A549 (cell line): ENCODE measurements at regions not wholly inside any gene's neighbourhood (a gene's known extent, or its start where the extent isn't known, plus 50 kb on each side); places are given as distances from the start of the nearest gene placed in this dataset.

ENCODE experiments used
- ATAC-seq, 2 experiments: fragments of 200-7000 bp in 1 of 2; fragments of >200 bp in 1 of 2; cut with Nextera tagmentation in 1 of 2; cut with Tn5 transposase in 1 of 2; 3 replicates each; pipeline versions ENCODE4 v1.8.0 to v1.9.1; 2018 to 2020; ENCODE audit warnings: mild to moderate bottlenecking in 1 of 2, moderate library complexity in 1 of 2
- CTCF ChIA-PET: fragments of 300-600 bp; sonication (Branson Sonifier 250); formaldehyde crosslinking; extraction: SDS; loops from one replicate; lab custom pipeline; 2021; ENCODE audit warnings: antibody characterized with exemption, inconsistent platforms; lab: Yijun Ruan, JAX
- POLR2A ChIA-PET: fragments of 350-600 bp; formaldehyde crosslinking; extraction: SDS; loops from one replicate; lab custom pipeline; 2021; ENCODE audit warnings: antibody characterized with exemption, inconsistent platforms; lab: Yijun Ruan, JAX
- DNase-seq, 2 experiments: peaks; one replicate each; pipeline versions ENCODE4 v3.0.0 to v3.0.0-alpha.2; 2011 to 2016; ENCODE audit warnings: low read depth in 1 of 2, low spot score in 1 of 2
- FAIRE-seq: peaks from 2 replicates; lab custom pipeline; 2011; peaks lifted over from hg19 to GRCh38; lab: Jason Lieb, UNC
- H3K27ac ChIP-seq, 2 experiments: fragments of >200 bp; sonication (Bioruptor Twin); formaldehyde crosslinking; 3 replicates each; pipeline ENCODE4 v1.5.1; 2016 to 2017
- H3K4me1 ChIP-seq: fragments of >200 bp; sonication (Bioruptor Twin); formaldehyde crosslinking; 3 replicates; pipeline ENCODE4 v1.6.1; 2016
- H3K4me2 ChIP-seq: fragments of >200 bp; sonication (Bioruptor Twin); formaldehyde crosslinking; 3 replicates; pipeline ENCODE4 v1.6.1; 2016
- H3K4me3 ChIP-seq: fragments of >200 bp; sonication (Bioruptor Twin); formaldehyde crosslinking; 3 replicates; pipeline ENCODE4 v1.5.1; 2016
- H3K9me3 ChIP-seq: fragments of >200 bp; sonication (Bioruptor Twin); formaldehyde crosslinking; 3 replicates; pipeline ENCODE4 v1.6.1; 2016
- ATOH8 ChIP-seq: fragments of 250-450 bp; sonication (Bioruptor Pico); IDR thresholded peaks from 2 replicates; pipeline ENCODE4 v1.5.0; 2020; ENCODE audit warnings: low read depth, mild to moderate bottlenecking, moderate library complexity
- BHLHE40 ChIP-seq: IDR thresholded peaks from 2 replicates; pipeline ENCODE4 v1.6.1; 2012; ENCODE audit warnings: low read depth, low read length, inconsistent platforms
- CBX2 ChIP-seq: fragments of 200-600 bp; sonication (generic); IDR thresholded peaks from 2 replicates; pipeline ENCODE4 v1.6.1; 2016; ENCODE audit warnings: low read depth, mild to moderate bottlenecking, borderline replicate concordance
- CBX8 ChIP-seq: fragments of 200-600 bp; sonication (generic); IDR thresholded peaks from 2 replicates; pipeline ENCODE4 v1.6.1; 2016
- CHD2 ChIP-seq: fragments of 150-350 bp; IDR thresholded peaks from 2 replicates; pipeline ENCODE4 v1.6.1; 2014; ENCODE audit warnings: low read length; ENCODE audit not compliant: partially characterized antibody
- EHF ChIP-seq: fragments of 250-450 bp; sonication (Bioruptor Pico); IDR thresholded peaks from 2 replicates; pipeline ENCODE4 v1.5.0; 2020; ENCODE audit warnings: mild to moderate bottlenecking
- EHMT2 ChIP-seq: fragments of 200-600 bp; sonication (generic); IDR thresholded peaks from 2 replicates; pipeline ENCODE4 v1.6.1; 2016; ENCODE audit warnings: antibody characterized with exemption, low read depth, mild to moderate bottlenecking, moderate library complexity
- ESRRA ChIP-seq: fragments of 150-350 bp; IDR thresholded peaks from 2 replicates; pipeline ENCODE4 v1.6.1; 2014; ENCODE audit warnings: mild to moderate bottlenecking, low read length, borderline replicate concordance
- FOSL2 ChIP-seq, 2 experiments: fragments of 450-650 bp in 1 of 2; fragments of >200 bp in 1 of 2; sonication (Bioruptor Twin) in 1 of 2; formaldehyde crosslinking; IDR thresholded peaks; 2 replicates each; pipeline versions ENCODE4 v1.5.0 to v1.6.1; 2016 to 2020; ENCODE audit warnings: mild to moderate bottlenecking in 1 of 2, moderate library complexity in 1 of 2
- FOXS1 ChIP-seq: fragments of 250-450 bp; sonication (Bioruptor Pico); IDR thresholded peaks from 2 replicates; pipeline ENCODE4 v1.5.0; 2020; ENCODE audit warnings: mild to moderate bottlenecking, moderate library complexity
- GATA3 ChIP-seq: IDR thresholded peaks from 2 replicates; pipeline ENCODE4 v1.6.1; 2012; ENCODE audit warnings: borderline replicate concordance
- HOXB5 ChIP-seq: fragments of 250-450 bp; sonication (Bioruptor Pico); IDR thresholded peaks from 2 replicates; pipeline ENCODE4 v1.5.0; 2020; ENCODE audit warnings: mild to moderate bottlenecking, moderate library complexity
- JUNB ChIP-seq: fragments of >200 bp; sonication (Bioruptor Twin); formaldehyde crosslinking; IDR thresholded peaks from 2 replicates; pipeline ENCODE4 v1.6.1; 2016
- MAFK ChIP-seq: fragments of 450-650 bp; IDR thresholded peaks from 2 replicates; pipeline ENCODE4 v1.6.1; 2014; ENCODE audit not compliant: partially characterized antibody
- NR3C1 ChIP-seq: fragments of >200 bp; sonication (Bioruptor Twin); formaldehyde crosslinking; IDR thresholded peaks from 3 replicates; pipeline ENCODE4 v1.6.1; 2017
- POLR2A ChIP-seq: IDR thresholded peaks from 2 replicates; pipeline ENCODE4 v1.6.1; 2012; ENCODE audit warnings: mild to moderate bottlenecking, low read length
- REST ChIP-seq: fragments of 200-600 bp; sonication (generic); IDR thresholded peaks from 2 replicates; pipeline ENCODE4 v1.6.1; 2016; ENCODE audit warnings: antibody characterized with exemption, mild to moderate bottlenecking, moderate library complexity
- RNF2 ChIP-seq: fragments of 200-600 bp; sonication (generic); IDR thresholded peaks from 2 replicates; pipeline ENCODE4 v1.6.1; 2016; ENCODE audit warnings: low read depth, mild to moderate bottlenecking, antibody characterized with exemption, moderate library complexity, borderline replicate concordance
- SMC3 ChIP-seq: fragments of >200 bp; sonication (Bioruptor Twin); formaldehyde crosslinking; IDR thresholded peaks from 3 replicates; pipeline ENCODE4 v1.6.1; 2018; ENCODE audit warnings: inconsistent platforms
- TFCP2L1 ChIP-seq: fragments of 250-450 bp; sonication (Bioruptor Pico); IDR thresholded peaks from 2 replicates; pipeline ENCODE4 v1.5.0; 2021; ENCODE audit warnings: mild to moderate bottlenecking
- ZFP36 ChIP-seq: fragments of 450-650 bp; IDR thresholded peaks from 2 replicates; pipeline ENCODE4 v1.6.1; 2014; ENCODE audit warnings: borderline replicate concordance; ENCODE audit not compliant: partially characterized antibody
- WGBS: methylation state at CpG from one replicate; pipeline ENCODE4 v1.1.6; 2017; ENCODE audit errors: missing lambda C conversion rate; 5-methylcytosine and 5-hydroxymethylcytosine counted together
- TF ChIP-seq, protein P1 (sequence below): fragments of >200 bp; sonication (Bioruptor Twin); formaldehyde crosslinking; IDR thresholded peaks from 2 replicates; pipeline ENCODE4 v1.6.1; 2016
- TF ChIP-seq, protein P2 (sequence below): fragments of 250-450 bp; sonication (Bioruptor Pico); IDR thresholded peaks from 2 replicates; pipeline ENCODE4 v1.5.0; 2021; ENCODE audit warnings: mild to moderate bottlenecking, moderate library complexity, borderline replicate concordance

DNA sequence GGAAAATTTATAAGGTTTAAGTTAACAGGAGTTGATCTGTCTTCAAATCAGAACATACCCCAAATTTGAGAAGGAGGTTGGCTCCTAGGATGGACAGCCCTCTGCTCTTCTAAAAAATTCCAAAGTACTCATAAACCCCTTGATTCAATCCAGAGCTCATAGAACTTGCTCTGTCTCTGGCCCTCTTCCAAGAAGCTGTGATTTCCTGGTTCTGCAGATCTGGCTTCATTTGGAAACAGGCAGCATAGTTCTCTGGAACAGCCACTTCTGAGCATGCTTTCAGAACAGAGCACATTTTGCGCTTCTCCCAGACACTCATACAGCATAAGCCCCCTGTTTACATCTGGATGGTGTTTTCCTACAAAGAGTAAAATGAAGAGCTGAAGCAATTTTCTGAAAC lies 96.7 kb downstream of the KBTBD8 start:
- Histone ChIP-seq H3K27ac (no peak overlapping the region), H3K4me1 (no peaks in the 10 kb centered on the region), H3K4me2 (no peak overlapping the region), H3K4me3 (no peak overlapping the region), H3K9me3 (no peaks in the 10 kb centered on the region)
- FAIRE-seq (no peak), DNase-seq (no peak), ATAC-seq (no peak)
- ChIA-PET CTCF (interaction anchor here (4.9 kb wide), 1 partner anchor 18 kb away, joined by 19 read pairs; no protein-coding TSS in a partner anchor), POLR2A (no interaction called here)
- TF ChIP-seq FOSL2 (IDR thresholded peaks at IDR 0.05) (no peak), FOSL2 (CRISPR knock-in tag; IDR thresholded peaks at IDR 0.05) (no peak), TFCP2L1 (CRISPR knock-in tag) (no peak)
- TF ChIP-seq, protein P1, sequence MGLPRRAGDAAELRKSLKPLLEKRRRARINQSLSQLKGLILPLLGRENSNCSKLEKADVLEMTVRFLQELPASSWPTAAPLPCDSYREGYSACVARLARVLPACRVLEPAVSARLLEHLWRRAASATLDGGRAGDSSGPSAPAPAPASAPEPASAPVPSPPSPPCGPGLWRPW: no peak
- 0% methylated on average over 1 of the region's 1 CpG for WGBS

DNA sequence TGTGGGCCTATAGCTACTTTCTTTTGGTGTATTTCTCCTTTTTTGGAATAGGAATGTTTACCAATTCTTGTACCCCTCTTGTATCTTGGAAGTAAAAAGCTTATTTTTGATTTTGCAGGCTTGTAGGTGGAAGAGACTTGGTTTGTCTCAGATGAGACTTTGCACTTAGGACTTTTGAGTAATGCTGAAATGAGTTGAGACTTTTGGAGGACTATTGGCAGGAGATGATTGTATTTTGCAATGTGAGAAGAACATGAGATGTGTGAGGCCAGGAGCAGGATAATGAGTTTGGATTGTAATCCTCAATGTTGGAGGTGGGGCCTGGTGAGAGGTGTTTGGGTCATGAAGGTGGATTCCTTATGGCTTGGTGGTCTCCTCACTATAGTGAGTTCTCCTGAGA lies 106.3 kb downstream of the KBTBD8 start:
- ATAC-seq: no peak
- H3K9me3 ChIP-seq: no peaks in the 10 kb centered on the region
- no peak for TF ChIP-seq SMC3
- TF ChIP-seq EHF: no peak
- TF ChIP-seq, protein P2, sequence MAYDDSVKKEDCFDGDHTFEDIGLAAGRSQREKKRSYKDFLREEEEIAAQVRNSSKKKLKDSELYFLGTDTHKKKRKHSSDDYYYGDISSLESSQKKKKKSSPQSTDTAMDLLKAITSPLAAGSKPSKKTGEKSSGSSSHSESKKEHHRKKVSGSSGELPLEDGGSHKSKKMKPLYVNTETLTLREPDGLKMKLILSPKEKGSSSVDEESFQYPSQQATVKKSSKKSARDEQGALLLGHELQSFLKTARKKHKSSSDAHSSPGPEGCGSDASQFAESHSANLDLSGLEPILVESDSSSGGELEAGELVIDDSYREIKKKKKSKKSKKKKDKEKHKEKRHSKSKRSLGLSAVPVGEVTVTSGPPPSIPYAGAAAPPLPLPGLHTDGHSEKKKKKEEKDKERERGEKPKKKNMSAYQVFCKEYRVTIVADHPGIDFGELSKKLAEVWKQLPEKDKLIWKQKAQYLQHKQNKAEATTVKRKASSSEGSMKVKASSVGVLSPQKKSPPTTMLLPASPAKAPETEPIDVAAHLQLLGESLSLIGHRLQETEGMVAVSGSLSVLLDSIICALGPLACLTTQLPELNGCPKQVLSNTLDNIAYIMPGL (CRISPR knock-in tag): no peak
- no peak for TF ChIP-seq NR3C1
- TF ChIP-seq FOSL2 (IDR thresholded peaks at IDR 0.05): no peak
- TF ChIP-seq FOSL2 (CRISPR knock-in tag; IDR thresholded peaks at IDR 0.05): no peak
- TF ChIP-seq CBX2: no peak
- no peak for TF ChIP-seq HOXB5 (CRISPR knock-in tag)
- no peak for TF ChIP-seq ATOH8 (CRISPR knock-in tag)
- no peaks in the 10 kb centered on the region for H3K4me1 ChIP-seq
- DNase-seq: no peak
- H3K27ac ChIP-seq: no peak overlapping the region
- FAIRE-seq: no peak
- ChIA-PET POLR2A (no interaction called here), CTCF (interaction anchor here (0.6 to 1.5 kb wide), 2 partner anchors 9 to 131 kb away, joined by 3 to 9 read pairs; no protein-coding TSS in a partner anchor)
- H3K4me3 ChIP-seq: no peak overlapping the region
- no peak overlapping the region for H3K4me2 ChIP-seq

GRCh38 chr3:67106874-67107273 lies 108.8 kb downstream of the KBTBD8 start:
- ATAC-seq: no peak
- no peak overlapping the region for H3K4me2 ChIP-seq
- FAIRE-seq: no peak

More at GRCh38 chr3:67106874-67107273, 108.8 kb downstream of the KBTBD8 start:
- Histone ChIP-seq H3K27ac (no peak overlapping the region), H3K9me3 (no peaks in the 10 kb centered on the region), H3K4me1 (no peaks in the 10 kb centered on the region), H3K4me3 (no peak overlapping the region)
- CTCF ChIA-PET: no interaction called here
- 27% methylated on average over 3 of the region's 3 CpGs for WGBS
- TF ChIP-seq CBX8: no peak
- TF ChIP-seq SMC3: no peak
- TF ChIP-seq POLR2A: no peak
- TF ChIP-seq RNF2: no peak
- TF ChIP-seq FOSL2 (IDR thresholded peaks at IDR 0.05): no peak
- no peak for TF ChIP-seq FOSL2 (CRISPR knock-in tag; IDR thresholded peaks at IDR 0.05)
- TF ChIP-seq REST: no peak
- TF ChIP-seq MAFK: no peak
- TF ChIP-seq ZFP36: no peak
- no peak for TF ChIP-seq ESRRA
- no peak for TF ChIP-seq FOXS1 (CRISPR knock-in tag)
- no peak for TF ChIP-seq ATOH8 (CRISPR knock-in tag)
- no peak for TF ChIP-seq GATA3
- no peak for TF ChIP-seq BHLHE40
- TF ChIP-seq JUNB: no peak
- no peak for TF ChIP-seq EHMT2
- no peak for TF ChIP-seq CHD2
- no peak for DNase-seq
- POLR2A ChIA-PET: no interaction called here
